ENCODE measurements at regions not wholly inside any gene's neighbourhood (a gene's known extent, or its start where the extent isn't known, plus 50 kb on each side); places are given as distances from the start of the nearest gene placed in this dataset.
A peak's percentile ranks its signal among the peaks of the same experiment; 100 is the strongest.

- Histone ChIP-seq H3K36me3 (ENCODE audit: low read depth, missing control alignments) (no peaks in the 10 kb centered on the region), H3K27ac (peak overlapping the region; percentile 15 to 41), H3K9me3 (no peaks in the 10 kb centered on the region), H3K4me3 (no peak overlapping the region), H3K27me3 (no peaks in the 10 kb centered on the region), H3K4me1 (peaks cover 57% of the 10 kb centered on the region)
- no peak for DNase-seq
- no peak for TF ChIP-seq POLR2A (IDR thresholded peaks at IDR 0.05)
- TF ChIP-seq CTCF (IDR thresholded peaks at IDR 0.05): no peak
- intact Hi-C loops (cut with DNase I; ENCODE audit: low total_unique reads): no loop called here
- 54 to 71% methylated on average over 3 of the region's 3 CpGs for WGBS, 2 donors
Measured at GRCh38 chr12:124487834-124488165, 79.6 kb downstream of the NCOR2 start.

GRCh38 chr12:124487066-124487833 is 80.2 kb downstream of the NCOR2 start:
- Histone ChIP-seq H3K27ac (peak overlapping the region; percentile 15 to 41), H3K4me1 (peaks cover 51% of the 10 kb centered on the region), H3K4me3 (no peak overlapping the region), H3K27me3 (no peaks in the 10 kb centered on the region), H3K9me3 (no peaks in the 10 kb centered on the region), H3K36me3 (ENCODE audit: low read depth, missing control alignments) (no peaks in the 10 kb centered on the region)
- intact Hi-C loops (cut with DNase I; ENCODE audit: low total_unique reads): no loop called here
- peak; percentile 67 for DNase-seq
- TF ChIP-seq CTCF (IDR thresholded peaks at IDR 0.05): no peak
- no peak for TF ChIP-seq POLR2A (IDR thresholded peaks at IDR 0.05)
- WGBS, 2 donors: 52 to 66% methylated on average over 26 to 27 of the region's 27 CpGs

- H3K4me1 ChIP-seq: peaks cover 47% of the 10 kb centered on the region
- WGBS, 2 donors: 53 to 70% methylated on average over 17 to 26 of the region's 26 CpGs
- no peak for TF ChIP-seq POLR2A (IDR thresholded peaks at IDR 0.05)
- no peak for TF ChIP-seq CTCF (IDR thresholded peaks at IDR 0.05)
- no peaks in the 10 kb centered on the region for H3K27me3 ChIP-seq
- intact Hi-C loops (cut with DNase I; ENCODE audit: low total_unique reads): no loop called here
- H3K27ac ChIP-seq: no peak overlapping the region
- H3K9me3 ChIP-seq: no peaks in the 10 kb centered on the region
- no peaks in the 10 kb centered on the region for H3K36me3 ChIP-seq (ENCODE audit: low read depth, missing control alignments)
- no peak overlapping the region for H3K4me3 ChIP-seq
- DNase-seq: peak; percentile 60
Measured at GRCh38 chr12:124486346-124486963, 81.0 kb downstream of the NCOR2 start.

GRCh38 chr12:124485371-124485770 is 82.0 kb downstream of the NCOR2 start:
- H3K27ac ChIP-seq: no peak overlapping the region
- H3K4me1 ChIP-seq: peaks cover 47% of the 10 kb centered on the region
- H3K4me3 ChIP-seq: no peak overlapping the region
- no peaks in the 10 kb centered on the region for H3K9me3 ChIP-seq
- TF ChIP-seq CTCF (IDR thresholded peaks at IDR 0.05) (no peak), POLR2A (IDR thresholded peaks at IDR 0.05) (no peak)
- no peak for DNase-seq
- 90 to 96% methylated on average over 4 to 18 of the region's 18 CpGs for WGBS, 2 donors
- intact Hi-C loops (cut with DNase I; ENCODE audit: low total_unique reads): no loop called here
- no peaks in the 10 kb centered on the region for H3K36me3 ChIP-seq (ENCODE audit: low read depth, missing control alignments)
- no peaks in the 10 kb centered on the region for H3K27me3 ChIP-seq
